K562 (cell line): ENCODE measurements at regions not wholly inside any gene's neighbourhood (a gene's known extent, or its start where the extent isn't known, plus 50 kb on each side); places are given as distances from the start of the nearest gene placed in this dataset.

Source experiments
- ATAC-seq: fragments of 200-7000 bp; cut with Tn5 transposase; 3 replicates; pipeline ENCODE4 v1.9.1; 2020; ENCODE audit warnings: moderate library complexity
- BruUV-seq: library from RNA; stranded (reverse); fragments of 400-500 nt; replicated peaks from 2 replicates; lab custom pipeline; 2021; lab: Mats Ljungman, UMichigan
- CTCF ChIA-PET: fragments of 300-600 bp; formaldehyde crosslinking; extraction: SDS; loops from one replicate; lab custom pipeline; 2021; ENCODE audit warnings: low intra/inter-chr PET ratio; lab: Yijun Ruan, JAX
- POLR2A ChIA-PET: fragments of 300-600, 350-650 bp; sonication (Branson Sonifier 250); formaldehyde crosslinking; extraction: SDS; loops from one replicate; lab custom pipeline; 2021; ENCODE audit warnings: antibody characterized with exemption, inconsistent platforms; lab: Yijun Ruan, JAX
- DNase-seq, 4 experiments: peaks; one replicate each; pipeline versions ENCODE4 v3.0.0 to v3.0.0-alpha.2; 2011 to 2018; ENCODE audit warnings: low spot score in 3 of 4, mixed read lengths in 3 of 4; ENCODE audit errors: extremely low read depth in 1 of 4
- FAIRE-seq: peaks from 2 replicates; lab custom pipeline; 2011; peaks lifted over from hg19 to GRCh38; lab: Jason Lieb, UNC
- H2AFZ ChIP-seq: 2 replicates; pipeline ENCODE4 v1.6.0; 2011; ENCODE audit warnings: low read depth, low read length, control low read depth, inconsistent platforms
- H3K27ac ChIP-seq: fragments of 200-600 bp; 3 replicates; pipeline ENCODE4 v1.8.0; 2011; ENCODE audit warnings: low read depth, mild to moderate bottlenecking, control low read depth, inconsistent platforms, low read length, moderate library complexity, mixed read lengths; ENCODE audit errors: extremely low read depth
- H3K27me3 ChIP-seq, 2 experiments: fragments of 300-600 bp in 1 of 2; 2 replicates in 1 of 2; 3 replicates in 1 of 2; pipeline versions ENCODE4 v1.6.0 to v1.8.0; 2011; ENCODE audit warnings: inconsistent platforms in 2 of 2, low read length in 2 of 2, mild to moderate bottlenecking in 1 of 2, mixed read lengths in 1 of 2, moderate library complexity in 1 of 2; ENCODE audit not compliant: control insufficient read depth in 2 of 2, insufficient read depth in 2 of 2
- H3K36me3 ChIP-seq: fragments of 300-600 bp; 3 replicates; pipeline ENCODE4 v1.8.0; 2011; ENCODE audit warnings: mild to moderate bottlenecking, low read length, inconsistent platforms; ENCODE audit not compliant: control insufficient read depth, insufficient read depth
- H3K4me1 ChIP-seq, 2 experiments: fragments of 200-600 bp in 1 of 2; replicated peaks in 1 of 2; 2 replicates in 1 of 2; 3 replicates in 1 of 2; pipeline versions ENCODE4 v1.5.1 to v1.8.0; 2011; ENCODE audit warnings: inconsistent platforms in 2 of 2, low read length in 2 of 2, mild to moderate bottlenecking in 1 of 2, mixed read lengths in 1 of 2, moderate library complexity in 1 of 2; ENCODE audit not compliant: control insufficient read depth in 2 of 2, insufficient read depth in 2 of 2
- H3K4me2 ChIP-seq: 2 replicates; pipeline ENCODE4 v1.6.1; 2011; ENCODE audit warnings: low read length, control low read depth, inconsistent platforms, mixed read lengths; ENCODE audit not compliant: insufficient read depth
- H3K4me3 ChIP-seq: fragments of 200-600 bp; sonication (generic), shearing (Covaris generic); 2 replicates; pipeline ENCODE4 v1.5.1; 2016; ENCODE audit warnings: control low read depth, inconsistent platforms
- H3K79me2 ChIP-seq: fragments of 200-600 bp; 3 replicates; pipeline ENCODE4 v1.8.0; 2011; ENCODE audit warnings: low read length, inconsistent platforms; ENCODE audit not compliant: control insufficient read depth, insufficient read depth
- H3K9ac ChIP-seq, 2 experiments: 2 replicates each; pipeline versions ENCODE4 v1.6.0 to v1.6.1; 2011; ENCODE audit warnings: low read depth in 2 of 2, low read length in 2 of 2, control low read depth in 1 of 2, inconsistent platforms in 1 of 2, mild to moderate bottlenecking in 1 of 2, mixed read lengths in 1 of 2; ENCODE audit not compliant: insufficient read depth in 1 of 2
- H3K9me1 ChIP-seq: one replicate; pipeline ENCODE4 v1.6.0; 2011; ENCODE audit warnings: inconsistent platforms, mild to moderate bottlenecking, low read length, moderate library complexity; ENCODE audit not compliant: control insufficient read depth, insufficient read depth
- H3K9me3 ChIP-seq: replicated peaks from 2 replicates; pipeline ENCODE4 v1.5.1; 2011; ENCODE audit warnings: low read depth, low read length, inconsistent platforms; ENCODE audit not compliant: control insufficient read depth, insufficient read depth
- H4K20me1 ChIP-seq: replicated peaks from 2 replicates; pipeline ENCODE4 v1.6.1; 2011; ENCODE audit warnings: low read length, inconsistent platforms, mixed read lengths; ENCODE audit not compliant: control insufficient read depth, insufficient read depth
- ATF1 ChIP-seq, 2 experiments: fragments of 450-650 bp in 1 of 2; IDR thresholded peaks; 2 replicates each; pipeline ENCODE4 v1.6.1; 2016; ENCODE audit warnings: missing compliant biosample characterization in 1 of 2, missing genetic modification characterization in 1 of 2
- CHCHD3 ChIP-seq: fragments of 250-450 bp; sonication (Bioruptor Pico); IDR thresholded peaks from 2 replicates; pipeline ENCODE4 v2.1.2; 2022; ENCODE audit warnings: mild to moderate bottlenecking
- CREM ChIP-seq: IDR thresholded peaks from 2 replicates; pipeline ENCODE4 v1.6.1; 2014; ENCODE audit warnings: antibody characterized with exemption, low read depth
- CTBP1 ChIP-seq: fragments of 450-650 bp; IDR thresholded peaks from 2 replicates; pipeline ENCODE4 v1.6.1; 2016; ENCODE audit warnings: borderline replicate concordance
- ELF1 ChIP-seq: fragments of 200-800 bp; sonication (Bioruptor generic); IDR thresholded peaks from 2 replicates; pipeline ENCODE4 v1.6.1; 2016; ENCODE audit warnings: missing genetic modification characterization, missing compliant biosample characterization
- FOXA3 ChIP-seq, 2 experiments: fragments of 450-650 bp in 1 of 2; sonication (generic) in 1 of 2; formaldehyde crosslinking; IDR thresholded peaks in 1 of 2; conservative IDR thresholded peaks in 1 of 2; 2 replicates each; pipeline versions ENCODE4 v1.4.0 to v1.8.0; 2020 to 2022; ENCODE audit warnings: mild to moderate bottlenecking in 2 of 2, missing genetic modification reagents in 1 of 2
- KAT8 ChIP-seq: fragments of 450-650 bp; IDR thresholded peaks from 2 replicates; pipeline ENCODE4 v1.6.1; 2016; ENCODE audit warnings: low read depth, mild to moderate bottlenecking
- PPARD ChIP-seq: fragments of 250-450 bp; sonication (Bioruptor Pico); IDR thresholded peaks from 2 replicates; pipeline ENCODE4 v1.8.0; 2022; ENCODE audit warnings: inconsistent platforms, mild to moderate bottlenecking, moderate library complexity
- RAD21 ChIP-seq, 2 experiments: fragments of 250-450 bp in 1 of 2; fragments of 450-650 bp in 1 of 2; sonication (Bioruptor Pico) in 1 of 2; formaldehyde crosslinking in 1 of 2; IDR thresholded peaks in 1 of 2; conservative IDR thresholded peaks in 1 of 2; 2 replicates each; pipeline versions ENCODE4 v1.4.0 to v1.8.0; 2020 to 2022; ENCODE audit warnings: mild to moderate bottlenecking in 2 of 2, moderate library complexity in 1 of 2
- RBM17 ChIP-seq: fragments of 200-400 bp; formaldehyde crosslinking; IDR thresholded peaks from 2 replicates; pipeline ENCODE4 v1.6.1; 2017; ENCODE audit warnings: low read depth, mild to moderate bottlenecking, low read length, borderline replicate concordance
- SMC3 ChIP-seq: conservative IDR thresholded peaks from 2 replicates; pipeline ENCODE4 v1.6.1; 2011; ENCODE audit warnings: low read depth, low read length, improper control_type of control experiment; ENCODE audit not compliant: insufficient read depth
- WGBS: fragments of 100-300 bp; shearing (Covaris generic); methylation state at CpG from one replicate; pipeline ENCODE4 v1.1.6; 2016; ENCODE audit warnings: low coverage, mixed read lengths; ENCODE audit not compliant: insufficient coverage; ENCODE audit errors: missing lambda C conversion rate; 5-methylcytosine and 5-hydroxymethylcytosine counted together
- in situ Hi-C: fragments of 300-500 bp; cut with MboI; formaldehyde crosslinking; loops from 4 replicates; pipeline ENCODE4 v1.15.0; 2018; ENCODE audit warnings: inconsistent platforms, mixed read lengths
- intact Hi-C: fragments of 100-400 bp; cut with micrococcal nuclease; formaldehyde crosslinking; loops from 2 replicates; pipeline ENCODE4 v1.14.2; 2022
- TF ChIP-seq, protein P1 (sequence below): fragments of 450-650 bp; formaldehyde crosslinking; IDR thresholded peaks from 2 replicates; pipeline ENCODE4 v1.4.0; 2022; ENCODE audit warnings: mild to moderate bottlenecking, moderate library complexity
- TF ChIP-seq, protein P2 (sequence below), 3 experiments: IDR thresholded peaks in 2 of 3; conservative IDR thresholded peaks in 1 of 3; 2 replicates each; pipeline ENCODE4 v1.5.1; 2011 to 2012; ENCODE audit warnings: low read length in 3 of 3, mild to moderate bottlenecking in 3 of 3, control low read depth in 2 of 3, improper control_type of control experiment in 1 of 3, inconsistent platforms in 1 of 3, low read depth in 1 of 3, mixed read lengths in 1 of 3, moderate library complexity in 1 of 3; ENCODE audit not compliant: insufficient read depth in 2 of 3
- TF ChIP-seq, protein P3 (sequence below): fragments of 250-450 bp; sonication (Bioruptor Pico); IDR thresholded peaks from 2 replicates; pipeline ENCODE4 v1.4.0; 2020; ENCODE audit warnings: mild to moderate bottlenecking

DNA sequence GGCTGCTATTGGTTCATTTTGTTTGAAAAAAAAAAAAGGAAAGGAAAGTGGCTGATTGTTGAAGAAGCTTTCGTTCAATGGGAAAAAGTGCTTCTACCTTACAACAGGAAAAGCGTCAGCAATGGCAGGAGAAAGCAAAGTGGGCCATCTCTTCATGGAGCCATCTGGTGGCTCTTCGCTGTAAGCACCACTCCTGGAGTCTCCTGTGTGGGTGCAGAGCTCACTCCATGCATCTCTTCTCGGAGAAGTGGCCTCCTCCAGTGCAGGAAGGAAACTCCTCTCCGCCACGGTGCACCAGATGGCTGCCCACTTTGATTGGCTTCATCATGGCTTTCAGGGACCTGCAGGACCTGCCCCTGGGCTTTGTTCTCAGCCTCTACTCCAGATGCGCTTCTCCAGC, 250.9 kb downstream of the PTEN start:
- in situ Hi-C loops, result no loop called here
- FAIRE-seq (peak; percentile 46), DNase-seq (peak; percentile 24 to 51 (median 32)), ATAC-seq (peak; percentile 95)
- H3K4me3 ChIP-seq, result no peak overlapping the region
- H3K9ac ChIP-seq, result no peak overlapping the region
- no peaks in the 10 kb centered on the region for H3K9me3 ChIP-seq
- no peaks in the 10 kb centered on the region; a peak in 1 of 5 replicates for H3K4me1 ChIP-seq
- H3K36me3 ChIP-seq, result no peaks in the 10 kb centered on the region
- H3K79me2 ChIP-seq, result no peaks in the 10 kb centered on the region
- no peak overlapping the region for H2AFZ ChIP-seq
- ChIA-PET CTCF (interaction anchor here (0.9 to 1.0 kb wide), 2 partner anchors 254 to 264 kb away, joined by 3 read pairs; no protein-coding TSS in a partner anchor), POLR2A (no interaction called here)
- 0% methylated on average over 6 of the region's 7 CpGs for WGBS
- H3K9me1 ChIP-seq, result no peaks in the 10 kb centered on the region
- no peak overlapping the region for H3K27ac ChIP-seq
- peaks cover 0 to 3% of the 10 kb centered on the region in 2 experiments; a peak in 2 of 5 replicates for H3K27me3 ChIP-seq
- intact Hi-C loops, result loop anchor here (1.0 kb wide), 1 partner anchor 253 kb away; no protein-coding TSS in a partner anchor
- BruUV-seq, result no TSS peak
- H3K4me2 ChIP-seq, result no peak overlapping the region
- H4K20me1 ChIP-seq, result no peaks in the 10 kb centered on the region
- TF ChIP-seq KAT8 (no peak), RAD21 (CRISPR knock-in tag; conservative IDR thresholded peaks at IDR 0.05 in 1 of 2, IDR thresholded peaks at IDR 0.05 in 1 of 2) (peak; percentile 73 to 82), RBM17 (no peak), SMC3 (peak; percentile 75), CTBP1 (0 out of 2 replicates have a peak, but pooled peaks have one; percentile 17), ELF1 (tag) (no peak), CHCHD3 (no peak), ATF1 (CRISPR knock-in tag; IDR thresholded peaks at IDR 0.05) (no peak), ATF1 (tag; IDR thresholded peaks at IDR 0.05) (0 out of 2 replicates have a peak, but pooled peaks have one; percentile 12), FOXA3 (CRISPR knock-in tag; conservative IDR thresholded peaks at IDR 0.05 in 1 of 2, IDR thresholded peaks at IDR 0.05 in 1 of 2) (no peak), CREM (0 out of 2 replicates have a peak, but pooled peaks have one; percentile 31), PPARD (CRISPR knock-in tag) (no peak)
- TF ChIP-seq, protein P1, sequence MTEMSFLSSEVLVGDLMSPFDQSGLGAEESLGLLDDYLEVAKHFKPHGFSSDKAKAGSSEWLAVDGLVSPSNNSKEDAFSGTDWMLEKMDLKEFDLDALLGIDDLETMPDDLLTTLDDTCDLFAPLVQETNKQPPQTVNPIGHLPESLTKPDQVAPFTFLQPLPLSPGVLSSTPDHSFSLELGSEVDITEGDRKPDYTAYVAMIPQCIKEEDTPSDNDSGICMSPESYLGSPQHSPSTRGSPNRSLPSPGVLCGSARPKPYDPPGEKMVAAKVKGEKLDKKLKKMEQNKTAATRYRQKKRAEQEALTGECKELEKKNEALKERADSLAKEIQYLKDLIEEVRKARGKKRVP (CRISPR knock-in tag), result no peak
- TF ChIP-seq, protein P2, sequence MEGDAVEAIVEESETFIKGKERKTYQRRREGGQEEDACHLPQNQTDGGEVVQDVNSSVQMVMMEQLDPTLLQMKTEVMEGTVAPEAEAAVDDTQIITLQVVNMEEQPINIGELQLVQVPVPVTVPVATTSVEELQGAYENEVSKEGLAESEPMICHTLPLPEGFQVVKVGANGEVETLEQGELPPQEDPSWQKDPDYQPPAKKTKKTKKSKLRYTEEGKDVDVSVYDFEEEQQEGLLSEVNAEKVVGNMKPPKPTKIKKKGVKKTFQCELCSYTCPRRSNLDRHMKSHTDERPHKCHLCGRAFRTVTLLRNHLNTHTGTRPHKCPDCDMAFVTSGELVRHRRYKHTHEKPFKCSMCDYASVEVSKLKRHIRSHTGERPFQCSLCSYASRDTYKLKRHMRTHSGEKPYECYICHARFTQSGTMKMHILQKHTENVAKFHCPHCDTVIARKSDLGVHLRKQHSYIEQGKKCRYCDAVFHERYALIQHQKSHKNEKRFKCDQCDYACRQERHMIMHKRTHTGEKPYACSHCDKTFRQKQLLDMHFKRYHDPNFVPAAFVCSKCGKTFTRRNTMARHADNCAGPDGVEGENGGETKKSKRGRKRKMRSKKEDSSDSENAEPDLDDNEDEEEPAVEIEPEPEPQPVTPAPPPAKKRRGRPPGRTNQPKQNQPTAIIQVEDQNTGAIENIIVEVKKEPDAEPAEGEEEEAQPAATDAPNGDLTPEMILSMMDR (IDR thresholded peaks at IDR 0.05 in 2 of 3, conservative IDR thresholded peaks at IDR 0.05 in 1 of 3; ENCODE audit: insufficient read depth in 2 of 3, low read depth in 1 of 3, low read length in 3 of 3), result peak; percentile 47 to 61 (median 56)
- TF ChIP-seq, protein P3, sequence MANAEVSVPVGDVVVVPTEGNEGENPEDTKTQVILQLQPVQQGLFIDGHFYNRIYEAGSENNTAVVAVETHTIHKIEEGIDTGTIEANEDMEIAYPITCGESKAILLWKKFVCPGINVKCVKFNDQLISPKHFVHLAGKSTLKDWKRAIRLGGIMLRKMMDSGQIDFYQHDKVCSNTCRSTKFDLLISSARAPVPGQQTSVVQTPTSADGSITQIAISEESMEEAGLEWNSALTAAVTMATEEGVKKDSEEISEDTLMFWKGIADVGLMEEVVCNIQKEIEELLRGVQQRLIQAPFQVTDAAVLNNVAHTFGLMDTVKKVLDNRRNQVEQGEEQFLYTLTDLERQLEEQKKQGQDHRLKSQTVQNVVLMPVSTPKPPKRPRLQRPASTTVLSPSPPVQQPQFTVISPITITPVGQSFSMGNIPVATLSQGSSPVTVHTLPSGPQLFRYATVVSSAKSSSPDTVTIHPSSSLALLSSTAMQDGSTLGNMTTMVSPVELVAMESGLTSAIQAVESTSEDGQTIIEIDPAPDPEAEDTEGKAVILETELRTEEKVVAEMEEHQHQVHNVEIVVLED, result no peak
